ENCODE measurements at regions not wholly inside any gene's neighbourhood (a gene's known extent, or its start where the extent isn't known, plus 50 kb on each side); places are given as distances from the start of the nearest gene placed in this dataset.

GRCh38 chr12:38465020-38465419, 148.4 kb downstream of the ALG10B start:
- 64% methylated on average over 5 of the region's 5 CpGs for WGBS (ENCODE audit: insufficient coverage, low coverage, low lambda C conversion rate, missing lambda C conversion rate)

GRCh38 chr12:38469715-38470114, 153.1 kb downstream of the ALG10B start:
- 54% methylated on average over 7 of the region's 7 CpGs for WGBS (ENCODE audit: insufficient coverage, low coverage, low lambda C conversion rate, missing lambda C conversion rate)
- intact Hi-C loops (cut with DNase I): no loop called here
- Histone ChIP-seq H3K4me3 (no peak overlapping the region), H3K27ac (no peak overlapping the region), H3K9me3 (no peaks in the 10 kb centered on the region), H3K36me3 (no peaks in the 10 kb centered on the region), H3K4me1 (no peaks in the 10 kb centered on the region), H3K27me3 (no peaks in the 10 kb centered on the region)
- TF ChIP-seq POLR2A (IDR thresholded peaks at IDR 0.05): no peak
- TF ChIP-seq CTCF (IDR thresholded peaks at IDR 0.05): no peak
- DNase-seq: no peak
- ATAC-seq: no peak

More at GRCh38 chr12:38465020-38465419, 148.4 kb downstream of the ALG10B start:
- Histone ChIP-seq H3K27me3 (no peaks in the 10 kb centered on the region), H3K9me3 (no peaks in the 10 kb centered on the region), H3K4me3 (no peak overlapping the region), H3K27ac (no peak overlapping the region), H3K36me3 (no peaks in the 10 kb centered on the region), H3K4me1 (no peaks in the 10 kb centered on the region)
- no peak for DNase-seq
- no peak for ATAC-seq
- no peak for TF ChIP-seq CTCF (IDR thresholded peaks at IDR 0.05)
- TF ChIP-seq POLR2A (IDR thresholded peaks at IDR 0.05): no peak
- intact Hi-C loops (cut with DNase I): no loop called here

- intact Hi-C loops (cut with DNase I): no loop called here
- no peak for ATAC-seq
Measured at GRCh38 chr12:38477340-38478090, 160.9 kb downstream of the ALG10B start.

GRCh38 chr12:38480594-38480993, 164.0 kb downstream of the ALG10B start:
- intact Hi-C loops (cut with DNase I): no loop called here
- H3K4me3 ChIP-seq: no peak overlapping the region
- ATAC-seq (no peak), DNase-seq (no peak)
- H3K27me3 ChIP-seq: no peaks in the 10 kb centered on the region
- no peaks in the 10 kb centered on the region for H3K4me1 ChIP-seq
- no peaks in the 10 kb centered on the region for H3K9me3 ChIP-seq
- no peak overlapping the region for H3K27ac ChIP-seq
- H3K36me3 ChIP-seq: no peaks in the 10 kb centered on the region
- no peak for TF ChIP-seq POLR2A (IDR thresholded peaks at IDR 0.05)
- TF ChIP-seq CTCF (IDR thresholded peaks at IDR 0.05): no peak

More at GRCh38 chr12:38477340-38478090, 160.9 kb downstream of the ALG10B start:
- H3K36me3 ChIP-seq: no peaks in the 10 kb centered on the region
- no peak for DNase-seq
- H3K4me3 ChIP-seq: no peak overlapping the region
- TF ChIP-seq CTCF (IDR thresholded peaks at IDR 0.05): no peak
- TF ChIP-seq POLR2A (IDR thresholded peaks at IDR 0.05): no peak
- H3K27me3 ChIP-seq: no peaks in the 10 kb centered on the region
- H3K9me3 ChIP-seq: no peaks in the 10 kb centered on the region
- H3K27ac ChIP-seq: no peak overlapping the region
- H3K4me1 ChIP-seq: no peaks in the 10 kb centered on the region

Measured in right lobe of liver (tissue), 6 donors.